HG02884 (cell line): ENCODE measurements at regions not wholly inside any gene's neighbourhood (a gene's known extent, or its start where the extent isn't known, plus 50 kb on each side); places are given as distances from the start of the nearest gene placed in this dataset.

Experiments
- ATAC-seq: cut with Tn5 transposase; IDR thresholded peaks from one replicate; pipeline ENCODE4 v1.9.1; 2021; ENCODE audit warnings: mild to moderate bottlenecking, moderate library complexity; ENCODE audit not compliant: unreplicated experiment

DNA sequence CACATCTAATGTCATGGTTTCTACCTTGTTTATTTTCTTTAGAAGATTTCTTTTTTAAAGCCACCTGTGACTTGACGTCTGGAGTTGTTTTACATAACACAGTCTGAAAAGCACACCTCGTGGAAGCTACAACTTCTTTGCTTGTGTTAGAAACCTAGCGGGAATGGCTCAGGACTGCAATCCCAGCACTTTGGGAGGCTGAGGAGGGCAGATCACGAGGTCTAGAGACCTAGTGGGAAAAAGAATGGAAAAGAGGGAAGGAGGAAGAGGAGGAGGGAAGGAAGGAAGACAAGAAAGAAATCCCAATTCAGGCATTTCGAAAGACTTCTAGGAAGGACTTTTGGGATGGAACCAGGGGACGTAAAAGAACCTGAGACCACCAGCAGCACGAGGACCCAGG, 146.3 kb upstream of the CELF2 start:
- ATAC-seq = no peak

DNA sequence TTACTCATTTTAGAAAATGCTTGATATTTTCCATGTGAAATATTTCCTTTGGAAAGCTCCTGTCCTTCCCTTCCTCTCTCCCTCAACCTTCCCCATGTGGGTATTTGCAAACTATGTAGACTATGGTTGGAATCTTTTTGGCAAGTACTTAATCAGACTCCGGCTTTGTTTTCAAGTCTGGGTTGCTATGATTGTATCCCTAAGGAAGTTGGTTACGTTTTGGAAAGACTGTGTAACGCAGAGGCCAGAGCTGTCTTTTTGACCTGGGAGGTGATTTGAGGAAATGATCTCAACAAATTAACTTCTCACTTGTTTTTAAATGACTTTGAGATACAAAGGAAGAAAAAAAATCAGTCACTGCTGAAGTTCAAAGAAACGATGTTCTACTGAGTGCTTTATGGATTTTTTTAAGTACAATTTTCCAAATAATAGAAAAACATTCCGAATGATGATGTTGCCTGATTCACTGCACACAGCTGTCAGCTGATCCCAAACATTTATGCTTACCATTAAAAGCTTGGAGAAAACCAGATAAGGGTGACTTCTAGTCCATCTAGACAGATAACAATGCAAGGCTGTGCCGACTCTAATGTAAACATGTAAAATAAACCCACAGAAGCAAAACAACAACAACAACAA, 145.5 kb upstream of the CELF2 start:
- ATAC-seq = no peak

DNA sequence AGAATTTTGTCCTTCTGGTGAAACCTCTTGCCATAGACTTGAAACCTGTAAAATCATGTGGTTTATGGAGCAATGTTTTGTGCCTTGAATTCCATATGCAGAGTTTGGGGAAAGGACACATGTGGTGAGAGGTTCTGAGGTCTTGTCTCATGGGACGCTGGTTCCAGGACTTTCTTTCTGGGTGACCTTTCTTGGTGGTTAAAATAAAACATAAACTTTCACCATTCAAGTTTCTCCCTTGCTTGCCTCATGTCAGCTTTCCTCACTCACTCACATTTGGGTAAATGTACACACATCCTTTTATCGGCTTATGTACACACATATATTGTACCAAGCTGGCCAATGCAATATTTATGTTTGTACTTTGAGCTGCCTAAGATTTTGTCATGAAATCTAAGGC, 144.9 kb upstream of the CELF2 start:
- ATAC-seq = no peak

DNA sequence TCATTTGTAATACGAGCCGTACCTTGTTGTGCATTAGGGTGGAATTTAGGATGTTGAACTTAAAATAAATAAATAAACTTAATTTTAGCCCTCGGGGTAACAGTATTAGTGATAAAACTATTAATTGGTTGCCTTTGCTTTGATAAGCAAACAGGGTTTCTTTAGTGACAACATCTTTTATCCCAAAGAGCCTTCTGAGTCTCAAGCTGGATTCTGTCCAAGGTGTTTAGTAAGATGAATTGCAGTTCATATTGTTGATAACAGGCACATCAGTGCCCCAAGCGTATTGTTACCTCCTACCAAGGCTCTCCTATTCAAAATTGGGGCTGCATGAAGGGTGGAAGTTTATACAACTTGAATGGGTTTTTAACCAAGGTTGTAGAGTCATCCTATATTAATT, 144.4 kb upstream of the CELF2 start:
- ATAC-seq = no peak

DNA sequence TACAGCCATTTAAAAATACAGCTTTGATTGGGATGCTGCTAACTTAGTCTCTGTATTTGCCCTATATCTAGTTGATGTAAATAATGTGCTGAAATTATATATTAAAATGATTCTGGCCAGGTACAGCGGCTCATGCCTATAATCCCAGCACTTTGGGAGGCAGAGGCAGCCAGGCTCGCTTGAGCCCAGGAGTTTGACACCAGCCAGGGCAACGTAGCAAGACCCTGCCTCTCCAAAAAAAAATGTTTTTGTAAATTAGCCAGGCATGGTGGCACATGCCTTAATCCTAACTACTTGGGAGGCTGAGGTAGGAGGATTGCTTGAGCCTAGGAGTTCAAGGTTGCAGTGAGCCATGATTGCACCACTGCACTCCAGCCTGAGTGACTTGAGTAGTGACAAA, 143.8 kb upstream of the CELF2 start:
- no peak for ATAC-seq

DNA sequence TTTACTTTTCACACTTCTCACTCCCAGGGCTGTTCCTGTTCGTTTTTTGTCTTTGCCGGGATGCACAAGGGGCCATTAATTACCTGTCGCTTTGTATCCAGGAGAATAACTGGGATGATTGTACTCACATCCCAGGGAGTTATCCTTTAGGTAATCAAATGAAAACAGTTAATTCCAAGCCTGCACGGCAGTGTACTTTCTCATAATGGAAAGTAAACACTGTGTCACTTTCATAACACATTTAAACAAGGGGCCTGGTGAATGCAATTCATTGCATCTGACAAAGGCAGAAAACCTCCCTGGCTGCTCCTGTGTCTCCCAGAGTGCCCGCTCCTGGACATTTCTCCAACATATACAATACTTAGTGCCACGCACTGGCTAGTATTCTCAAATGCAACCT, 138.7 kb upstream of the CELF2 start:
- no peak for ATAC-seq

DNA sequence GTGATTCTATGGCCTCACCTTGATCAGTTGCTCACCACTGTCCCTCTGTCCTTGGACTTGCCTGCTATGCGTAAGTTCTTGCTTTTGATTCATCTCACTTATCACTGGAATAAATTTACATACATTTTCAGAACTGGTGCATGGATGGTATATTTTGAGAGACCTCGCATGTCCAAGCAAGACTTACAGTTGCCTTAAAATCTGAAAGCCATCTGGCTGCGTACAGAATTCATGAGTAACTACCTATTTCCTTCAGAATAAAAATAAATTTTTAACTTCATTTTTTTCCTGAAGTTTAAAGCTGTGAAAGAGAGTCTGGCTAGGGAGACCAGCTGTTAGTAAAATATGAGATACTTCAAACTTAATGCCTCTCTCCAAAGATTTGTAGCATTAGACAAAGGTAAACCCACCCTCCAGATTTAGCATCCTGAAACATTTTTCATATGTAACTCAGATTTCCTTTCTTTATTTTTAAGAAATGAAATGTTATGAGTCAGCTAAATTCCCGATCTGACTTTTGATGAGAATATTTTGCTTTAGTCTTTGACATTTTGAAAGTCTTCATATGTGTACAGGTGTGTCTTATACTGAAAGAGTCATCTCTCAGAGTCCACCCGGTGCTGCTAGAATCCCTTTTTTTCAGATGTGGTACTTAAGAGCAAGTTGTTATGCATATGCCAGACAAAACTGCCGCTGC, 136.4 kb upstream of the CELF2 start:
- ATAC-seq = no peak

DNA sequence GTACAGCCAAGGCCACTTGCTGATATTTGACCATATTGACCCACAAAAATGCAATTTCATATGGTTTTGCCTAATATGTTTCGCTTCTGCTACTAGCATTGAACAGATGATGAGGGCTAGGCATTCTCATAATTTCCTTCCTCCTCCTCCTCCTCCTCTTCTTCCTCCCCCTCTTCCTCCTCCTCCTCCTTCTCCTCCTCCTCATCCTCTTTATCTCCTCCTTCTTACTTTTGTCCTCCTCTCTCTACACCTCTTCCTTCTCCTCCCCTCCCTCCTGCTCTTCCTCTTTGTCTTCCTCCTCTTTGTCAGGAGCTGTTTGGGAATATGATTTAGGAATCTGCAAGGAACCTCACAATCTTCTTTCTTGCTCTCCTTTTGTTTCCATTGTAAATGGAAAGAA, 133.9 kb upstream of the CELF2 start:
- ATAC-seq = no peak

DNA sequence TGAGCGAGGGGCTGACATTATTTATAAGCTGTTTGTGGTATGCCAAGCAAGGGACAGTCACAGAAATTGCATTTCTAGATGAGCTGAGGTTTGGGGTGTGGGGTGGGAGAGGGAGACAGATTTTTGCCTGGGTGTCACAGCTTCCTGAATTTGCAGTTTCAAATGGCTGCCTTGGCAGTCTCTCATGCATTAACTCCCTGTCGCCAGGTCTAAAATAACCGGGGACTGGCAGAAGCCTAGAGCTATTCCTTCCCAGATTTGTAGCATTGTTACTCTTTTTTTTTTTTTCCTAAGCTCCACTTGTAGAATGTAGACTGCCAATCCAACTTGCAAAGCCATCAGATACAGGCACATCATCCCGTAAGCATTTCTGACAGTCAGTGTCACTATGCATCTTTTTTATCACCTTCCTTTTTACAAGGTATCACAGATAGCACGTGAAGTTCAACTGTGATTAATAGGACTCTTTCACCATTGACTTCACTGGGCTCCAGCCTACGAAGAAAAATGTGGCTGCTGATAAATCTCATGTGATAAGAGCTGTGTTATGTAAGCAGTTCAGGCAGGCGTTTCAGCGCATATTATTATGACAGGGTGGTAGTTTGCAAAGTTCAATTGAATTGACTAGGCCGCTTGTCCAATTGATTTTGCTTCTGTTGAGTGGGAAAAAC, 130.7 kb upstream of the CELF2 start:
- no peak for ATAC-seq

DNA sequence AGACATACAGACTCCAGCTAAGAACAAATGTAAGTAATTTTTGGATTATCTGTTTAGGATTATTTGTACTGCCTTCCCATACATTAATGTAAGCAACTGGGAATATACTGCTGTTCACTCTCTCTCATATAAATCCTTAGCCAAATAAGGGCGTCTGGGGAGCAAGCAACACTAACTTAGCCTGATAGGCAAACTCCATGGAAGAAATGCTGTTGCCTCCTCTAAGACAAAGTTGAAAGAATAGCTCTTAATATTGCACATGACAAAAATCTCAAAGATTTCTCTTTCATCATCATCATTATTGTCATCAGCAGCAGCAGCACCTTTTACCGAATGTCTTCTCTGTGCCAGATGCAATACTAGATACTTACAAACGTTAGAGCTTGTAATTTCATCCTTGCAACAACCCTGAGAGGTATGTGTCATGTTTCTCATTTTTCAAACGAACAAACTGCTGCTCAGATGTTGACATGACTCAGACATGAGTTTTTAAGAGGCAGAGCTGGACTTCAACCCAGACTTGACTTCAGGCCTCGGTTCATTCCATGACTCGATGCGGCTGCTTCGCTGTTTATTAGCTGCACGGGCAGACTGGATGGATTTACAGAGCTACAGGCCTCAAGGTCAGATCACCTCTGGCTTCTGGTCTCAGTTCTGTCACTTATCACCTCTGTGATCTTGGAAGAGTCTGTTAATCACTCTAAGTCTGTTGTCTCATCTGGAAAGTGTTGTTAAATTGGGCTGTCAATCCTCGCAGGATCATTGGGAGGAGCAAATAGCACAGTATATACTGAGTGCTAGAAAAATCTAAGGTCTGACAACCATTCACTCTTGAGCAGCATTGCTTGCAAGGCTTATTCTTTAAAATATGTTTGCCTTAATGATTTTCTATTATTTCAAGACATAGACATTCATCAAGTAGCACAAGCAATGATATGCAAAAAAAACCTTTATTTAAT, 126.3 kb upstream of the CELF2 start:
- no peak for ATAC-seq

DNA sequence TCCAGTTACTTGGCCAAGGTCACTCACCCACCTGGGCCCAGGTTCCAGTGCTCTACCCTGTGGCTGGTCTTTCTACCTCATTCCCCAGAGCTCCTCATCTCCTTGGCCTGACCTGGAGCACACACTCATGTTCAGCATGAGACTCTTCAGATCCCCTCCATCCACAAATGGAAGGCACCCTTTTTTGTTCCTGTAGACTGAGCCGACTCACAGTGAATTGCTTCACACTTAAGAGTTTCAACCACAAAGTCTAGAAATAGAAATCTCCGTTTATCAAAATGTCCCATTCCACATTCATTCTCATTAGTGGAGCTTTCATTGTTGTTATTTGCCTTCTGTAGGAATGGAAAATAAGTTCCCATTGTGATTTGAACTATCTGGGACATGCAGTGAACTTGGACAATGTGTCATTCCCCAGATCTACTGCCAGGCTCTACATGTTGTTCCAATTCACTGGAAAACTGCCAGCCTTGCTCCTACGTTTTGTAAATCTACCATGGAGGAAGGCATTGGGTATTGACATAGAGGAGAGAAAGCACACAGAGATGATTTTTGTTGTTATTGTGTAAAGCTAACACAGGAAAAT, 125.3 kb upstream of the CELF2 start:
- no peak for ATAC-seq

DNA sequence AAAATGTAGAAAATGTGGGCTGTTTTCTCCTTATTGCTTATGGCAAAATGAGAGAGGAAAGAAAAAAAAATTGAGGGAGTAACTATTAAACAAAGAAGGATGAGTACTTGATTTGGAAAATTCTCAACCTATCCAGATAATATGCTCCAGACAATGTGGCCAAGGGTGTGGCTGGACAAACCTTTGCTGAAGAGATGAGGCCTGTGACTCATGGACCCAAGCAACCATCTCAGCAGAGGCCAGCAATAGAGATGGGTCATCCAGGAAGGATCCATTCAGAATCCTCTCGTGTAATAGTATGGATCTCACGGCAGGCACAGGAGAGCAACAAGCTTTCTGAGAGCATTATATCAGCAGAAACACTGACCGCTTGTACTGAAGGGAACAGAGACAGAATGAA, 120.3 kb upstream of the CELF2 start:
- ATAC-seq = no peak

DNA sequence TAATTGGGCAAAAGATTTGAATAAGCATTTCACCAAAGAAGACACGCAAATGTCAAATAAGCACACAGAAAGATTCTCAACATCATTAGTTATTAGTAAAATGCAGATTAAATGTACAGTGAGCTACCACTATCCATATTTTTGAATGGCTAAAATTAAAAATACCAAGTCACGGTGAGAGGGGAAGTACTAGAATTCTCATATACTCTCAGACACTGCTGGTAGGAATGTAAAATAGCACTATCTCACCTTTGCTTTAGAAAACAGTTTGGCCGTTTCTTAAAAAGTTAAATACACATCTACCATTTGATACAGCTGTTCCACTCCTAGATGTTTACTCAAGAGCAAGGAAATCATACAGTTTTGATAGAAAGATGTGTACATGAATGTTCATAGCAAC, 115.8 kb upstream of the CELF2 start:
- no peak for ATAC-seq

DNA sequence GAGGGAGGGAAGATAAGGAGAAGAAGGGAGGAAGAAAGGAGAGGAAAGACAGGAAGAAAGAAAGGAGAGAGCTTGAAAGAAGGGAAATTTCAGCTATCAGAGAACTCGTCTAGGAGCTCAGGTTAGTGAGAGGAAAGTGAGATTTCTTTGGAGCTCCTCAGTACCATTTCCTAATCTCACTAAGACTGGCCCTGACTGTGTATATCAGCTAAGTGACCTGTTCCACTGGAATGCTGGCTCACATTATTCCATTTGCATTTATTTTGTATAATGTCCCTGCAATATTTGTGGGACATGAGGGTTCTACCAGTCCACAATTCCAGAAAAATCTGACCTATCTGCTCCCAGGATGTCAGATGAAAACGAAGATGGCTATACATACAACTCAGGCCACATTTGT, 114.7 kb upstream of the CELF2 start:
- ATAC-seq = no peak

DNA sequence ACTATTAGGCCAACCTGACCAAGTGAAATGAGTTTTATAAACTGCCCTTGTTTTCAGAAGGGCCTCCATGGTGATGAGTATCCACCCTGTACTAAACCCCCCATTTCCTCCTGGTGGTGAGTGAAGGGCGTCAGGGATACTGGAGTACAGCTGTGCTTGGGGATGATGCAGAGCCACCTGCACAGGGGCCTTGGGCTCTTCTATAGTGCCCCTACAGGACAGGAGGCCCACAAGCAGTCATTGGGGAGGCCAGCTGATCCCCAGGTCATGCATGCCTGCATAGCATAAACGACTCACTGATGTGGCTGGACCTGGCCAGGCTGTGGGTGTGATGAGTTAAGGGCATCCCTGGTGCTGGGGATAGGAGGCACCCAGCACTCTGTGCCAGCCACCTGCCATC, 114.1 kb upstream of the CELF2 start:
- no peak for ATAC-seq

DNA sequence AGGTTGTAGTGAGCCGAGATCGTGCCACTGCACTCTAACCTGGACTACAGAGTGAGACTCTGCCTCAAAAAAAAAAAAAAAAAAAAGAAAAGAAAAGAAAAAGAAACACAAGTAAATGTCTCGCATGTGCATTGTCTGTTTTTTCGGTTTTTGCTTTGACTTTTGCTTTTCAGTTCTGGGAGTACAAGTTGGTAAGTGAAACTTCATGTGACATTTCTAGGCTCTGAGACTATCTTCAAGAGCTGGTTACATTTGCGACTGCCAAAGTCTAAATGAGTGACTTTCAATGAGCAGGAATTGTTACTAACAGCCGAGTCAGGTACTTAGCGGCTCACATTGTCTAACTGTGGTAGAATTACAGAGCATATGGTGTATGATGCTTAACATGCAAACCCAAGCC, 107.0 kb upstream of the CELF2 start:
- no peak for ATAC-seq

DNA sequence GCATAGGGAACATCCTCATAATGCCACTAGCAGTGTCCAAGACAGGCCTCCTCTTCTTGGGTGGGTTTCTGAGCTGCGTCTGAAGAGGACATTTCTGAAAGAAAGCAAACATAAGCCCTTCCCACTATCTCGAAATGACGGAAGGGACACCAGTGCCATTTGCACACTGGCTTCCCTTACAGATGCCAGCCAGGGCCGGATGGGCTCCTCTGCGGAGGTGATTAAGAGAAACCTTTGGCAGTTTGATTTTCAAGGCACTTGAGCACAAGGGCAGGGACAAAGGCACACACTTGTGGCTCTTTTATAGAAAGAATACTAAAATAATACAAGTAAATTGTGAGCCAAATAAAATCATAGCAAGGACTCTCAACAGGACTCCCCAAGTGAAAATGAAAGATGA, 106.6 kb upstream of the CELF2 start:
- no peak for ATAC-seq

DNA sequence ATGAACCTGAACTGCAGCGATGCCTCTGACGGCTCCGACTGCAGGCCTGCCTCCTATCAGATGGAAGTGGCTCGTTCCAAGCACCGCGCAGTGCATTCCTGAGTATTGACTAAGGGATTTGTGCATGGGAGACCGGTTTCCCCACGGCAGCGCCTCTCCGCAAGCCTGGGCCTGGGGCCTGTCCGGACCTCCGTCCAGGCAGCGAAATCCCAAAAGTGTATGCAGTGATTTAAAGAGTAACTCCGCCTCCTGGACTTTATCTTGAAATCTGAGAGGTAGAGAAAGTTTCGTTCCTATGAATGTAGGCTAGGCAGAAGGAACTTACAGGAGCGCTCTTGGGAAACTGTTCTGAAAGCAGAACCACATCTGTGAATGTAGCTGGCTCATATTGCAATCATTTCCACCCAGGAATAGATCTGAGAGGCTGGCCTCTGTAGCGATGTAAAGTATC, 106.2 kb upstream of the CELF2 start:
- no peak for ATAC-seq

DNA sequence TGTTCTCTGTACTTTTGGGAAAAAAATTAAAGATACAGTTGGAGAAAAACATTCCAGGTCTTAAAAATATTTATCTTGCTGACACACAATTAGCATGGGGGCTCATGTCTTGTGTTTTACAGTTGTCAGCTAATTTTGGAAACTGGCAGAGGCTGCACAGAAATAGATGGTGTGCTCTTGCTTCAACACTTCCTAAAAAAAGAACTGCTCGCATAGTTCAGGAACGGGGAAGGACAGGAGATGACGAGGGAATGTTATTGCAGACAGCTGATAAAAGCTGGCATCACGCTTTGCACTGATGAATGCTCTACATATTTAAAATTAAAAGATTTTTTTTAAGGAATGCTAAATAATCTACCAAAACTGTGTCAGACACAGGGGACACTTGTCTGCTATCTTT, 103.5 kb upstream of the CELF2 start:
- ATAC-seq = no peak

DNA sequence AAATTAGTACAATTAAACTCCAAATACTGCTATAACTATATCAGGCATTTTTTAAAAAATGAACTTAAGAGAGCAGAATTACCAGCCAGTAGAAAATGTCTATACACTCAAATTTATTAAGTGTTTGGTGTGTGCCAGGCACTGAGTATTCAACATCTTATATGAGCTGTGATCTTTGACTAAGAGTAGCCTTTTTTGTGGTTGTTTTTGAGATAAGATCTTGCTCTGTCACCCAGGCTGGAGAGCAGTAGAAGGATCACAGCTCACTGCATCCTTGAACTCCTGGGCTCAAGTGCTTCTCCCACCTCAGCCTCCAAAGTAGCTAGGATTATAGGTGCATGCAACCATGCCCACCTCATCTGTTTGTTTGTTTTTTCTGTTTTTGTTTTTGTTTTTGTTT, 102.5 kb upstream of the CELF2 start:
- ATAC-seq = no peak

DNA sequence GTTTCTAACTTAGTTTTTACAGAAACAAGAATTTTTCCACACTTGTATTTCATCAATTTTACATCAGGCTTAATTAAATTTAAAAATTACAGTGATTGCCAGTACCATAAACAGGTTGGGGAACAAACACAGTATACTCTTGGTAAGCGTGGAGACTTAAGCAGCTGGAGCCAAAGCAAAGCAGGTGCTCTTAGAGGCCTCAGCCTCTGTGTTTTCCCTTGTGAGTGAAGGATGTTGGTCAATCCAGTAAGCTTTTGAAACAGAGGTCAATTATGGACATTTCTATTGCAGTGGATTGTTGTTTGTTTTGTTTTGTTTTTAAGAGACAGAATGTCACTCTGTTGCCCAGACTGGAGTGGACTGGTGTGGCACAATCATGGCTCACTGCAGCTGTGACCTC, 100.6 kb upstream of the CELF2 start:
- ATAC-seq = no peak
